Epithelial cell of proximal tubule (primary cell): ENCODE measurements at regions not wholly inside any gene's neighbourhood (a gene's known extent, or its start where the extent isn't known, plus 50 kb on each side); places are given as distances from the start of the nearest gene placed in this dataset.

Experiments used
- DNase-seq: peaks from one replicate; pipeline ENCODE4 v3.0.0-alpha.2; 2011; ENCODE audit warnings: low read depth
- H3K4me3 ChIP-seq: 2 replicates; pipeline ENCODE4 v1.5.1; 2011; ENCODE audit warnings: low read depth, mild to moderate bottlenecking, low read length
- TF ChIP-seq, protein P1 (sequence below): conservative IDR thresholded peaks from 2 replicates; pipeline ENCODE4 v1.5.1; 2012; ENCODE audit warnings: low read depth, mild to moderate bottlenecking, low read length

DNA sequence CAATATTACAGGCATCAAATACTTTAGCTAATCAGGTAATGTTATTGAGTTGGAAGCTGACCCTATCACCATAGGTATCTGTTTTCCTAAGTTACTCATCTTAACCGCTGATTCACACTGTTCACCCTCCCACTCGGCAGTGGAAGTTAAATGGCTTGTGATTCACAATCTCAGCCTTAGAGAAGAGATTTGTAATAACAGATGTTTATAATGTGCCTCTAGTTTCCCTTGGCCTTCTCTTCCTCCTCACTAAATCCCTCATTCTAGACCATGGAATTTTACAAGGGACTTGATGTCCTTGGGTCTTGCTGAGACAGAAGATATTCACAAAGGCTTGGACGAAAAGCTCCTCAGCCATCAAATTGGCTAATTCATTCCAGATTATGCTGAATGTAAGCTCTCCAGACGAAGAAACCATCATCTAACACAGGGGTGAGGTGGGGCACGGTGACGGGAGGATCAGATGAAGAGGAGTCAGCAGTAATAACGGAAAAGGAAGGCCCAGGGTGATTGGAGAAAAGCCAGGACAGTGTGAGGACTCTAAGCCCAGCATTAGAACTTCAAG, 931.7 kb downstream of the MCTP2 start:
- DNase-seq, result peak; percentile 40

DNA sequence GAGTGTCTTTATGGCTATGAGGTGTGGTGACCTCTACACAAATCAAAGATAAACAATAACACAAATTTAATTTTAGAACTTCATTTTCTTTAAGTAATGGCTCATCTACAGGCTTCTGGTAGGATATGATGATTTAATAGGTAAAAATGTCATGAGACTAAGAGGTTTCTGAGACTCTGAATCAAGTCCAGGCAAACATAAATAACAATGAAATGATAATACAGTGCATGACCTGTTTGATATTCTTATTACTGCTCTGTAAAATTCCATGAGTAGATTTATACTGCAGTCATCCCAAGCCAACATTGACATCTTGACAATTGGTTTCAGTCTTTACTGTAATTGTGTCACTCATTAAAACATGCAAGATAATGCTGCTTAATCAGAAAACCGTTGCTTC, 936.8 kb downstream of the MCTP2 start:
- TF ChIP-seq, protein P1, sequence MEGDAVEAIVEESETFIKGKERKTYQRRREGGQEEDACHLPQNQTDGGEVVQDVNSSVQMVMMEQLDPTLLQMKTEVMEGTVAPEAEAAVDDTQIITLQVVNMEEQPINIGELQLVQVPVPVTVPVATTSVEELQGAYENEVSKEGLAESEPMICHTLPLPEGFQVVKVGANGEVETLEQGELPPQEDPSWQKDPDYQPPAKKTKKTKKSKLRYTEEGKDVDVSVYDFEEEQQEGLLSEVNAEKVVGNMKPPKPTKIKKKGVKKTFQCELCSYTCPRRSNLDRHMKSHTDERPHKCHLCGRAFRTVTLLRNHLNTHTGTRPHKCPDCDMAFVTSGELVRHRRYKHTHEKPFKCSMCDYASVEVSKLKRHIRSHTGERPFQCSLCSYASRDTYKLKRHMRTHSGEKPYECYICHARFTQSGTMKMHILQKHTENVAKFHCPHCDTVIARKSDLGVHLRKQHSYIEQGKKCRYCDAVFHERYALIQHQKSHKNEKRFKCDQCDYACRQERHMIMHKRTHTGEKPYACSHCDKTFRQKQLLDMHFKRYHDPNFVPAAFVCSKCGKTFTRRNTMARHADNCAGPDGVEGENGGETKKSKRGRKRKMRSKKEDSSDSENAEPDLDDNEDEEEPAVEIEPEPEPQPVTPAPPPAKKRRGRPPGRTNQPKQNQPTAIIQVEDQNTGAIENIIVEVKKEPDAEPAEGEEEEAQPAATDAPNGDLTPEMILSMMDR, result no peak
- DNase-seq, result no peak
- H3K4me3 ChIP-seq, result no peak overlapping the region

More for the DNA sequence above, 931.7 kb downstream of the MCTP2 start:
- TF ChIP-seq, protein P1, result no peak
- no peak overlapping the region for H3K4me3 ChIP-seq

DNA sequence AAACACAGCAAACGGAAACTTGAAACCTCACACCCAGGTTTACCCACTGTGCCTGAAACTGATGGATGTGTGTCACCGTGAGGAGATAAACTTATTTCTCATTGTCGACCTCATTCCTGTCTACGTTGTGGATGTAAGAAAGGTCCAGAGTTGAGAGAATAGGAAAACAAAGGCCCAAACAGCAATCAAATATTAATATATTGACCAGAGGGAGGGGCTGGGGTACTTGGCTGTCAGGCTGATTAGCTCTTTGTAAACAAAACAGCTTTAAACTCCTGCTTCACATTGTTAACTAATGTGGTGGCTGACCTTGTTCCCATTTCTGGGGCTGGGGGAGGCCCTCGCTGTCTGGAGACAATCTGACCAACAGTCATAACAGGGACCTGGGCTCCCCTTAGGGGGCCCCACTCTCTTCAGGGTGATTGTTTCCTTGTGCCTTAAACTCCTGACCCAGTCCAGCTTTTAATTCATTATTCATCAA, 937.6 kb downstream of the MCTP2 start:
- TF ChIP-seq, protein P1, result no peak
- H3K4me3 ChIP-seq, result no peak overlapping the region
- DNase-seq, result no peak

DNA sequence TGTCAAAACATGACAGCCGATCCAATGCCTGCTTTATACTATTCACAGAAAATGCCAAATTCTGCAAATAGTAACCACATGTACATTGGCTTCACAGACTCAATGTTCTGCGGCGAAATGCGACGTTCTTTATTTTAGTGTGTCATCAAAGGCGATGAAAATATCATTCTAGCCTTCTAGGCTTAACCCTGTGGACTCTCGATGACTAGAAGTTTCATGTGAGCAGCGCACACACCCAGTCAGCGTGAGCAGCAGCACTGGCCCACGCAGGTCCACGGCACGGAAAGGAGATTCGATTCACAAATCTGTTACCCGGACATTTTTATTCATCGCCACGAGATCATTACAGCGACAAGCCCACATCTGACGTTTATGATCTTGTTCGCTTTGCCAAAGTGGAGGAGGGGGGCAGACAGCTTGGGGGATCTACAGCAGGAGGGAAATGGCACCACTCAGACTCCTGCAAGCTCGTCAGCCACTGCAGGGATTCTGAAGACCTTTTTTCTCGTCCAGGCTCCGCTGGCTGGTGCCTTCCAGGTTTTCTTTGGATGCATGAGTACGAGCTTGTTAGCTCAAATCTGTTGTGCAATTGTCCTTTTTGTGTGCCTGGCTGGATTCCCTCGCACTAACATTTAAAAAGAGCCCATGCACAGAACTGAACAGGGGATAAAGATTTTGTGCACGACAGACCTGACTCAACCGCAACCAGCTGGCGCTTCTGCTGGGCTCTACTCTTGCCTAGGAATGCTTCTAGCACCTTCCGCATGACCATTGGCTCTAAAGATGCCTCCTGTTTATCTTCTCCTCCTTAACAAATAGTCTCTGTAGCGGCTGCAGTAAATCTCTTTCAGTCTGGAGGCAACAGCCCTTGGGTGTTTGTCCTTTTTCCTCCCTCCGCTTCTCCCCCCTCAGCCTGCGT, 938.4 kb downstream of the MCTP2 start:
- TF ChIP-seq, protein P1, result no peak
- no peak for DNase-seq
- H3K4me3 ChIP-seq, result no peak overlapping the region

DNA sequence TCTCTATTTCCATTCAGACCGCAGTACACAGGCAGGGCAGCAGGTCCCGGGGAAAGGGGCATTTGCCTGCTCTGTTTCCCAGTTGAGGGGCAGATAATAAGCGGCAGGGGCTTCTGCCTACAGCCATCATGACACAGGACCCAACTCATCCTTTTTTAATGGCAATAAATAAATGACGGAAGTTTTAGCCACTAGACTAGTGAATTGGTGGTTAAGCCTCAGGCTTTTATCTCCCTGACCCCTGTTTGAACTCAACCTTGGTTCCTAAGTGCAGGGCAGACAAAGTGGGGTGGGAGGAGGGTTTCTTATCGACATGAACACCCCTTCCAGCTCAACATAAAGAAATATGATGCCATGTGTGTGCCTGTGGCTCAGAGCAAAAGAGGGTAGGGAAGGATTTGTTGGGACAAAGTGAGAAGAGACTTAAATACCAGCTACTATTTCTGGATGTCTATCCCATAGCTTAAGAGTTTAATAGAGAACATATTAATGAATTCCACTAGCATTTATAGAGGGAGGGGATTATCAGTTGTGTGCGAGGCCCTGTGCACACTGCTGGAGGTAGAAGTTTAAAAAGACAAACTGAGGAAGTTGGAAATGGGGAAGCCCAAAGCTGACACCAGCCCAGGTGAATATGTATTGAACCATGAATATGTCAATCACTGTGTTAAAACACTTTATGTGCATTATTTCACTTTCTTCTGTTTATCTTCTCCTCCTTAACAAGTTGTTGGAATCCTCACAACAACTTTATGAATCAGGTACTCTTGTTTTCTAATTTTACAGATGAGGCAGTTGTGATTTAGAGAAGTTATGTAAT, 939.4 kb downstream of the MCTP2 start:
- no peak for DNase-seq
- TF ChIP-seq, protein P1, result no peak
- no peak overlapping the region for H3K4me3 ChIP-seq

DNA sequence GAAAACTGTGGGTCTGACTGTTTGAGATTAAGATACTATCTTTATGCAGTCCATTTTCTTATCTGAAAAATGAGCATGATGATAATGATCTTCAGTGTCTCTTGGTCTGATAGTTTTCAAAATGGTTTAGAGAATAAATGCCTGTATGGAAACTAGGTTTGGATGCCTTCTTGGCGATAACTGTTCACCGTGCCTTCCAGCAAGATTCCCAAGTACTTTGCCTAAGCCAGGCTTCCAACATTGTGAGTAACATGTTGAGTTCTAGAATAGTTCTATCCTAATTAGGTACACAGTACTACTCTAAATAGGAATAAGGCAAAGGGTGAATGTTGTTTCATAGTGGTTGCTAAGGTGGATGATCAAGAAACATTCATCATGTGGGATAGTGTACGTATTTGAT, 940.2 kb downstream of the MCTP2 start:
- no peak for DNase-seq
- no peak overlapping the region for H3K4me3 ChIP-seq
- TF ChIP-seq, protein P1, result no peak
